GM12878 (cell line): ENCODE measurements at regions not wholly inside any gene's neighbourhood (a gene's known extent, or its start where the extent isn't known, plus 50 kb on each side); places are given as distances from the start of the nearest gene placed in this dataset.

Experiments used
- BRCA1 ChIP-seq: IDR thresholded peaks from 2 replicates; pipeline ENCODE4 v1.6.1; 2011; ENCODE audit warnings: low read depth, low read length, improper control_type of control experiment
- CREB1 ChIP-seq: IDR thresholded peaks from 2 replicates; pipeline ENCODE4 v1.6.1; 2012; ENCODE audit warnings: low read depth, mild to moderate bottlenecking, inconsistent platforms
- CTCF ChIP-seq, 3 experiments: IDR thresholded peaks in 2 of 3; conservative IDR thresholded peaks in 1 of 3; 2 replicates each; pipeline ENCODE4 v1.5.1; 2011; ENCODE audit warnings: low read depth in 3 of 3, low read length in 3 of 3, mild to moderate bottlenecking in 3 of 3, control low read depth in 2 of 3, moderate library complexity in 2 of 3, inconsistent platforms in 1 of 3, mixed read lengths in 1 of 3; ENCODE audit not compliant: control insufficient read depth in 2 of 3, insufficient read depth in 1 of 3; ENCODE audit errors: extremely low read depth in 1 of 3
- E4F1 ChIP-seq: fragments of 450-650 bp; IDR thresholded peaks from 2 replicates; pipeline ENCODE4 v1.6.1; 2018; ENCODE audit warnings: borderline replicate concordance, mild to moderate bottlenecking; ENCODE audit not compliant: partially characterized antibody
- EGR1 ChIP-seq, 2 experiments: IDR thresholded peaks; 1 replicate in 1 of 2; 2 replicates in 1 of 2; pipeline ENCODE4 v1.6.1; 2011 to 2012; ENCODE audit warnings: low read depth in 2 of 2, low read length in 2 of 2, borderline replicate concordance in 1 of 2, mild to moderate bottlenecking in 1 of 2, moderate library complexity in 1 of 2
- EP300 ChIP-seq, 2 experiments: fragments of 150-350 bp in 1 of 2; IDR thresholded peaks; 2 replicates each; pipeline ENCODE4 v1.6.1; 2011 to 2012; ENCODE audit warnings: low read depth in 2 of 2, low read length in 2 of 2, borderline replicate concordance in 1 of 2, improper control_type of control experiment in 1 of 2, inconsistent platforms in 1 of 2; ENCODE audit not compliant: control insufficient read depth in 1 of 2
- EZH2 ChIP-seq: IDR thresholded peaks from 2 replicates; pipeline ENCODE4 v1.6.1; 2012; ENCODE audit warnings: low read depth, mild to moderate bottlenecking, control low read depth, inconsistent platforms, low read length, borderline replicate concordance; ENCODE audit not compliant: control insufficient read depth
- GABPA ChIP-seq: IDR thresholded peaks from 2 replicates; pipeline ENCODE4 v1.6.1; 2014; ENCODE audit warnings: antibody characterized with exemption, low read depth, mild to moderate bottlenecking, inconsistent platforms
- MAX ChIP-seq: IDR thresholded peaks from 2 replicates; pipeline ENCODE4 v1.6.1; 2012; ENCODE audit warnings: low read depth, low read length, improper control_type of control experiment
- MEF2A ChIP-seq: IDR thresholded peaks from 2 replicates; pipeline ENCODE4 v1.6.1; 2011; ENCODE audit warnings: low read depth, mild to moderate bottlenecking, low read length, moderate library complexity; ENCODE audit not compliant: insufficient read depth
- NFYB ChIP-seq: IDR thresholded peaks from 2 replicates; pipeline ENCODE4 v1.6.1; 2011; ENCODE audit warnings: low read depth, mild to moderate bottlenecking, low read length, improper control_type of control experiment, moderate library complexity; ENCODE audit not compliant: insufficient read depth
- POLR2A ChIP-seq: IDR thresholded peaks from 2 replicates; pipeline ENCODE4 v1.6.1; 2011; ENCODE audit warnings: low read depth, mild to moderate bottlenecking, low read length
- REST ChIP-seq: IDR thresholded peaks from 2 replicates; pipeline ENCODE4 v1.6.1; 2012; ENCODE audit warnings: mild to moderate bottlenecking, low read depth, low read length
- RFX5 ChIP-seq: IDR thresholded peaks from 2 replicates; pipeline ENCODE4 v1.6.1; 2011; ENCODE audit warnings: low read depth, low read length, improper control_type of control experiment

GRCh38 chr13:71214821-71215220, 652.2 kb downstream of the DACH1 start:
- TF ChIP-seq NFYB (no peak), MEF2A (no peak), POLR2A (no peak), CTCF (IDR thresholded peaks at IDR 0.05 in 2 of 3, conservative IDR thresholded peaks at IDR 0.05 in 1 of 3; ENCODE audit: control insufficient read depth in 2 of 3, extremely low read depth in 1 of 3, insufficient read depth in 1 of 3, low read depth in 3 of 3, low read length in 3 of 3) (no peak), EZH2 (no peak), EP300 (IDR thresholded peaks at IDR 0.05; ENCODE audit: borderline replicate concordance in 1 of 2, control insufficient read depth in 1 of 2, low read depth in 2 of 2, low read length in 2 of 2) (no peak), RFX5 (no peak), E4F1 (no peak), BRCA1 (no peak), REST (no peak), EGR1 (IDR thresholded peaks at IDR 0.05; ENCODE audit: borderline replicate concordance in 1 of 2, low read depth in 2 of 2, low read length in 2 of 2) (no peak), MAX (no peak), GABPA (no peak), CREB1 (no peak)
